ENCODE measurements at regions not wholly inside any gene's neighbourhood (a gene's known extent, or its start where the extent isn't known, plus 50 kb on each side); places are given as distances from the start of the nearest gene placed in this dataset.

DNA sequence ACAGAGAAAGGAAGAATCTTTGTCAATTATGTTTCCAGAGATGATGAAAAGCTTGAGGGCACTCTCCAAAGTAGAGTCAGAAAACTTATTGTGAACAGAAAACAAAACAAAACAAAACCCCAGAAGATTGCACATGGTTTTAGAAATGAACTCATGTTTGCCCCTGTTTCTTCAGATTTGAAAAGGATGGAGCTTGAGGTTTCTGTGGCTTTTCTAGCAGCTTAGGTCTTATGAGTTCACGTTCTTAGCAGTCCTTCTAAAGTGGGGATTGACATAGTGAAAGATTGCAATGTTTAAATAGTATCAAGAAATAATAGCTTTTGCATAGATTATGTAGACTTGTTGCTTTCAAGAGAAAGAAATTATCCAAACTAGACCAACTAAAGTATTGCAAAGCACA lies 421.8 kb downstream of the GBA3 start:
- no peak overlapping the region for H3K9ac ChIP-seq (ENCODE audit: insufficient read depth, low read depth, low read length)
- H3K36me3 ChIP-seq (replicated peaks in 1 of 2; ENCODE audit: control insufficient read depth in 1 of 2, insufficient read depth in 2 of 2, low read length in 2 of 2) = no peaks in the 10 kb centered on the region
- H3K27me3 ChIP-seq (ENCODE audit: control insufficient read depth in 1 of 2, insufficient read depth in 2 of 2, low read length in 2 of 2) = no peaks in the 10 kb centered on the region
- 0% methylated on average over 1 of the region's 1 CpG for WGBS (ENCODE audit: low lambda C conversion rate)
- no peaks in the 10 kb centered on the region for H3K79me2 ChIP-seq (ENCODE audit: insufficient read depth, low read length)
- CTCF ChIA-PET (ENCODE audit: low intra/inter-chr PET ratio, low total read pairs) = no interaction called here
- ATAC-seq (no peak), FAIRE-seq (no peak), DNase-seq (ENCODE audit: low spot score) (no peak)
- H3K4me3 ChIP-seq (replicated peaks in 1 of 3; ENCODE audit: insufficient read depth in 1 of 3, low read depth in 2 of 3, low read length in 3 of 3) = no peak overlapping the region
- H4K20me1 ChIP-seq (ENCODE audit: insufficient read depth, low read length) = no peaks in the 10 kb centered on the region
- POLR2A ChIA-PET = no interaction called here
- H3K4me1 ChIP-seq (ENCODE audit: insufficient read depth, low read length) = no peaks in the 10 kb centered on the region
- in situ Hi-C loops (cut with HindIII; ENCODE audit: extremely low pct_ligation_motif_present, low pct_unique_long_range_greater_than_20kb) = no loop called here
- no peak overlapping the region for H2AFZ ChIP-seq (ENCODE audit: low read length)
- H3K9me3 ChIP-seq (ENCODE audit: low read length) = no peaks in the 10 kb centered on the region
- intact Hi-C loops (cut with micrococcal nuclease; ENCODE audit: unreplicated experiment) = no loop called here
- no peak overlapping the region for H3K27ac ChIP-seq (ENCODE audit: extremely low read length, insufficient read depth, low read length)
- H3K4me2 ChIP-seq (ENCODE audit: low read depth, low read length) = no peak overlapping the region
- TF ChIP-seq ZNF350 (CRISPR knock-in tag; IDR thresholded peaks at IDR 0.05; ENCODE audit: borderline replicate concordance, low read depth) (no peak), ZNF709 (CRISPR knock-in tag; IDR thresholded peaks at IDR 0.05) (no peak), ZNF460 (CRISPR knock-in tag; IDR thresholded peaks at IDR 0.05; ENCODE audit: borderline replicate concordance) (no peak), ARHGAP35 (CRISPR knock-in tag; IDR thresholded peaks at IDR 0.05; ENCODE audit: borderline replicate concordance) (no peak), KAT7 (CRISPR knock-in tag; IDR thresholded peaks at IDR 0.05; ENCODE audit: borderline replicate concordance) (no peak), MED13 (CRISPR knock-in tag; IDR thresholded peaks at IDR 0.05) (no peak), ZNF841 (CRISPR knock-in tag; IDR thresholded peaks at IDR 0.05; ENCODE audit: borderline replicate concordance) (no peak), ZNF335 (CRISPR knock-in tag; IDR thresholded peaks at IDR 0.05) (no peak), NR2F1 (CRISPR knock-in tag; IDR thresholded peaks at IDR 0.05) (no peak), GATAD1 (CRISPR knock-in tag; IDR thresholded peaks at IDR 0.05) (no peak), MXD4 (CRISPR knock-in tag; IDR thresholded peaks at IDR 0.05) (no peak), GFI1 (CRISPR knock-in tag; IDR thresholded peaks at IDR 0.05; ENCODE audit: borderline replicate concordance) (no peak), ATF1 (CRISPR knock-in tag; IDR thresholded peaks at IDR 0.05) (no peak), ZNF138 (CRISPR knock-in tag; IDR thresholded peaks at IDR 0.05; ENCODE audit: low read depth) (no peak), MTERF4 (CRISPR knock-in tag; IDR thresholded peaks at IDR 0.05) (no peak), MNT (IDR thresholded peaks at IDR 0.05) (no peak)
- no TSS peak for BruUV-seq (replicated peaks)

Measured in HepG2 (cell line).